Testis (tissue), 2 donors: ENCODE measurements at regions not wholly inside any gene's neighbourhood (a gene's known extent, or its start where the extent isn't known, plus 50 kb on each side); places are given as distances from the start of the nearest gene placed in this dataset.

Experiments used
- DNase-seq: peaks from one replicate; pipeline ENCODE4 v3.0.0-alpha.2; 2019
- H3K27ac ChIP-seq, 2 donors: fragments of 200-600 bp; sonication (generic); one replicate each; pipeline ENCODE4 v1.5.1; 2019
- H3K27me3 ChIP-seq: fragments of 200-600 bp; sonication (generic); one replicate; pipeline ENCODE4 v1.5.1; 2019
- H3K36me3 ChIP-seq: fragments of 200-600 bp; sonication (generic); one replicate; pipeline ENCODE4 v1.5.1; 2017; ENCODE audit warnings: low read depth; ENCODE audit errors: missing control alignments
- H3K4me1 ChIP-seq: fragments of 200-600 bp; sonication (generic); one replicate; pipeline ENCODE4 v1.5.1; 2019
- H3K4me3 ChIP-seq, 2 donors: fragments of 200-600 bp; sonication (generic); one replicate each; pipeline ENCODE4 v1.5.1; 2017 to 2019
- H3K9me3 ChIP-seq: fragments of 200-600 bp; sonication (generic); one replicate; pipeline ENCODE4 v1.5.1; 2017
- POLR2A ChIP-seq: fragments of 450-650 bp; IDR thresholded peaks from one replicate; pipeline ENCODE4 v1.6.1; 2017; ENCODE audit warnings: antibody characterized with exemption, mild to moderate bottlenecking, moderate library complexity
- WGBS, 2 donors: methylation state at CpG; one replicate each; pipeline ENCODE4 v1.1.5; 2018; 5-methylcytosine and 5-hydroxymethylcytosine counted together
- intact Hi-C: fragments of 100-400 bp; cut with DNase I; formaldehyde crosslinking; loops from one replicate; pipeline ENCODE4 v1.15.1; 2023; ENCODE audit warnings: low total_unique reads
- TF ChIP-seq, protein P1 (sequence below), 3 experiments: fragments of 450-650 bp in 2 of 3; fragments of 200-600 bp in 1 of 3; sonication (generic) in 1 of 3; IDR thresholded peaks; one replicate each; pipeline ENCODE4 v1.5.1; 2016 to 2019; ENCODE audit warnings: antibody characterized with exemption in 3 of 3, mild to moderate bottlenecking in 2 of 3, moderate library complexity in 1 of 3

DNA sequence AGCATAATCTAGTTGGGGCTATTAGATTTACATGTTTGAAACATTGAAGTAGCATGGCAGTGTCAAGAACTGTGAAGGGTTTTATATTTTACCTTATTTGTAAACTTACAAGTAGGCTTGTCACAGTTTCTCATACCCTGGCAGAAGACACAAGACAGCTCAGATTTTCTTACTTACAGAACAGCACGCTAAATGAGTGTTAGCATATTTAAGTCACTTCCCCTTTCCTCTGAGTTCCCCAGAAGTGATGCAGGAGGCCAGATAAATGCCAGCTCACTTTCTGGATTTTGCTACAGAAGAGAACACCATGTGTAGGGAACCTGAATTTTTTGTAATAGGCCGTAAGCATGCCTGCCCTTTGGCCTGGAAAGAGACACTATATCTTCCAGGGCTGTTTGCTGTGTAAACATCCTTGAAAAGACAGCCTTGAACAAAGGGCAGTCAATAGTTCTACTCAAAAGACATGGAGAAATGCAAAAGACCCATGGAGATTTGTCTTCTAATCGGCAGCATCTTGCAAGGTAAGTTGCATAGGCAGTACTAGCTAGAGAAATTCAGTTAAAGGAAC is 279.1 kb downstream of the PHF14 start:
- Histone ChIP-seq H3K4me3 (no peak overlapping the region), H3K36me3 (no peaks in the 10 kb centered on the region), H3K9me3 (no peaks in the 10 kb centered on the region), H3K27me3 (no peaks in the 10 kb centered on the region), H3K27ac (no peak overlapping the region), H3K4me1 (peaks cover 4% of the 10 kb centered on the region)
- 47 to 62% methylated on average over 3 of the region's 3 CpGs for WGBS, 2 donors
- intact Hi-C loops = no loop called here
- DNase-seq = no peak
- no peak for TF ChIP-seq POLR2A
- TF ChIP-seq, protein P1, sequence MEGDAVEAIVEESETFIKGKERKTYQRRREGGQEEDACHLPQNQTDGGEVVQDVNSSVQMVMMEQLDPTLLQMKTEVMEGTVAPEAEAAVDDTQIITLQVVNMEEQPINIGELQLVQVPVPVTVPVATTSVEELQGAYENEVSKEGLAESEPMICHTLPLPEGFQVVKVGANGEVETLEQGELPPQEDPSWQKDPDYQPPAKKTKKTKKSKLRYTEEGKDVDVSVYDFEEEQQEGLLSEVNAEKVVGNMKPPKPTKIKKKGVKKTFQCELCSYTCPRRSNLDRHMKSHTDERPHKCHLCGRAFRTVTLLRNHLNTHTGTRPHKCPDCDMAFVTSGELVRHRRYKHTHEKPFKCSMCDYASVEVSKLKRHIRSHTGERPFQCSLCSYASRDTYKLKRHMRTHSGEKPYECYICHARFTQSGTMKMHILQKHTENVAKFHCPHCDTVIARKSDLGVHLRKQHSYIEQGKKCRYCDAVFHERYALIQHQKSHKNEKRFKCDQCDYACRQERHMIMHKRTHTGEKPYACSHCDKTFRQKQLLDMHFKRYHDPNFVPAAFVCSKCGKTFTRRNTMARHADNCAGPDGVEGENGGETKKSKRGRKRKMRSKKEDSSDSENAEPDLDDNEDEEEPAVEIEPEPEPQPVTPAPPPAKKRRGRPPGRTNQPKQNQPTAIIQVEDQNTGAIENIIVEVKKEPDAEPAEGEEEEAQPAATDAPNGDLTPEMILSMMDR (IDR thresholded peaks at IDR 0.05) = no peak

DNA sequence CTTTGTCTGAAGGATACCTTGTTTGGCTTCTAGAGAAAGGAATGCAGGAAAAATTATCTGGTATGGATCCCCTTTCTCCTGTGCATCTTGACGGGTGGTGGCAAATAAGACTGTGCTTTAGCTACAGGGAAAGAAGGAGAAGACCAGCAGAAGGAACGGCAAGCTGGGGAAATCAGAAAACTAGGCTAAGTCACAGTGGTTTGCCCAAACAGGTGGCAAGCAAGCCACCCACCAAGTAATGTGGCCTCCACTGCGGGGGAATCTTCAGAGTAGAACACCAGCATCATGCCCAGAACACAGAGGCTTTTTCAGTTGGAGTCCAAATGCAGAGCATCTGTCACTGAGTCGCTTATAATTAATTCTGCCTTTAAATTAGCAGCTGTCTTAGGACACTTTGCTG is 282.8 kb downstream of the PHF14 start:
- no peak overlapping the region for H3K27ac ChIP-seq
- no peaks in the 10 kb centered on the region for H3K9me3 ChIP-seq
- no peaks in the 10 kb centered on the region for H3K36me3 ChIP-seq
- intact Hi-C loops = no loop called here
- no peak for DNase-seq
- 88 to 95% methylated on average over 4 of the region's 4 CpGs for WGBS, 2 donors
- TF ChIP-seq, protein P1 (IDR thresholded peaks at IDR 0.05) = no peak
- no peak for TF ChIP-seq POLR2A
- peaks cover 4% of the 10 kb centered on the region for H3K4me1 ChIP-seq
- H3K4me3 ChIP-seq = no peak overlapping the region
- H3K27me3 ChIP-seq = no peaks in the 10 kb centered on the region

GRCh38 chr7:11261470-11261869 is 287.8 kb downstream of the PHF14 start:
- no peaks in the 10 kb centered on the region for H3K27me3 ChIP-seq
- H3K36me3 ChIP-seq = no peaks in the 10 kb centered on the region
- no peak for DNase-seq
- H3K9me3 ChIP-seq = no peaks in the 10 kb centered on the region
- H3K27ac ChIP-seq = no peak overlapping the region
- TF ChIP-seq POLR2A = no peak
- TF ChIP-seq, protein P1 (IDR thresholded peaks at IDR 0.05) = no peak
- H3K4me3 ChIP-seq = no peak overlapping the region
- intact Hi-C loops = no loop called here
- no peaks in the 10 kb centered on the region for H3K4me1 ChIP-seq

DNA sequence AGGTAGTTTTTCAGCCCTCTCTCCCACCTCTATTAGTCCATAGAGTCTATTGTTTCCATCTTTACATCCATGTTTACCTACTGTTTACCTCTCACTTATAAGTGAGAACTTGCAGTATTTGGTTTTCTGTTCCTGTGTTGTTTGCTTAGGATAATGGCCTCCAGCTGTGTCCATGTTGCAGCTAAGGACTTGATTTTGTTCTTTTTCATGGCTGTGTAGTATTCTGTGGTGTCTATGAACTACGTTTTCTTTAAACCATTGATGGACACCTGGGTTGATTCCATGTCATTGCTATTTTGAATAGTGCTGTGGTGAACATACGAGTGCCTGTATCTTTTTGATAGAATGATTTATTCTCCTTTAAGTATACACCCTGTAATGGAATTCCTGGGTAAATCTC is 292.4 kb downstream of the PHF14 start:
- intact Hi-C loops = no loop called here
- H3K27me3 ChIP-seq = no peaks in the 10 kb centered on the region

GRCh38 chr7:11272352-11272751 is 298.7 kb downstream of the PHF14 start:
- intact Hi-C loops = no loop called here
- TF ChIP-seq, protein P1 (IDR thresholded peaks at IDR 0.05) = no peak
- TF ChIP-seq POLR2A = no peak
- Histone ChIP-seq H3K27me3 (no peaks in the 10 kb centered on the region), H3K36me3 (no peaks in the 10 kb centered on the region), H3K4me1 (no peaks in the 10 kb centered on the region), H3K9me3 (no peaks in the 10 kb centered on the region), H3K4me3 (no peak overlapping the region), H3K27ac (no peak overlapping the region)
- 66 to 75% methylated on average over 2 of the region's 2 CpGs for WGBS, 2 donors
- DNase-seq = no peak

More for the DNA sequence above, 292.4 kb downstream of the PHF14 start:
- Histone ChIP-seq H3K36me3 (no peaks in the 10 kb centered on the region), H3K4me3 (no peak overlapping the region), H3K4me1 (no peaks in the 10 kb centered on the region), H3K27ac (no peak overlapping the region), H3K9me3 (no peaks in the 10 kb centered on the region)
- WGBS, 2 donors = 45 to 93% methylated on average over 2 of the region's 2 CpGs
- DNase-seq = no peak
- TF ChIP-seq, protein P1 (IDR thresholded peaks at IDR 0.05) = no peak
- TF ChIP-seq POLR2A = no peak
